ENCODE measurements at regions not wholly inside any gene's neighbourhood (a gene's known extent, or its start where the extent isn't known, plus 50 kb on each side); places are given as distances from the start of the nearest gene placed in this dataset.

- TF ChIP-seq POLR2AphosphoS5 (IDR thresholded peaks at IDR 0.05; ENCODE audit: borderline replicate concordance, low read depth, low read length) (no peak), EZH2 (IDR thresholded peaks at IDR 0.05) (no peak), FOXP2 (optimal IDR thresholded peaks at IDR 0.05; ENCODE audit: control extremely low read depth, extremely low read length, insufficient read depth) (no peak)
Observed at GRCh38 chr3:176037636-176038035, 1159.6 kb downstream of the TBL1XR1 start.
